IMR-90 (cell line): ENCODE measurements at regions not wholly inside any gene's neighbourhood (a gene's known extent, or its start where the extent isn't known, plus 50 kb on each side); places are given as distances from the start of the nearest gene placed in this dataset.

Experiments
- ATAC-seq: fragments of 200-7000 bp; cut with Tn5 transposase; 2 replicates; pipeline ENCODE4 v1.9.1; 2020; ENCODE audit warnings: low read depth, mild to moderate bottlenecking, moderate library complexity
- BruUV-seq: library from RNA; stranded (reverse); fragments of 400-500 nt; replicated peaks from 2 replicates; lab custom pipeline; 2021; lab: Mats Ljungman, UMichigan
- CTCF ChIA-PET: fragments of 300-600 bp; formaldehyde crosslinking; extraction: SDS; loops from one replicate; lab custom pipeline; 2021; ENCODE audit warnings: antibody characterized with exemption; lab: Yijun Ruan, JAX
- POLR2A ChIA-PET: fragments of 300-600 bp; sonication (Branson Sonifier 250); formaldehyde crosslinking; loops from one replicate; lab custom pipeline; 2022; ENCODE audit warnings: antibody characterized with exemption; ENCODE audit not compliant: unreplicated experiment; lab: Charles Lee
- DNase-seq: peaks from one replicate; pipeline ENCODE4 v3.0.0; 2013
- H2AFZ ChIP-seq: replicated peaks from 2 replicates; pipeline ENCODE3; 2013; ENCODE audit warnings: low read length, mild to moderate bottlenecking; ENCODE audit not compliant: poor library complexity
- H2AK5ac ChIP-seq: 2 replicates; pipeline ENCODE4 v1.6.1; 2013; ENCODE audit warnings: low read depth, low read length, inconsistent platforms
- H2AK9ac ChIP-seq: replicated peaks from 2 replicates; pipeline ENCODE3; 2013; ENCODE audit warnings: mild to moderate bottlenecking, low read depth, low read length, moderate library complexity; ENCODE audit not compliant: poor library complexity
- H2BK120ac ChIP-seq: 2 replicates; pipeline ENCODE4 v1.6.1; 2013; ENCODE audit warnings: low read depth, low read length, inconsistent platforms
- H2BK15ac ChIP-seq: 3 replicates; pipeline ENCODE4 v1.6.1; 2013; ENCODE audit warnings: low read depth, low read length, inconsistent platforms
- H2BK20ac ChIP-seq: 2 replicates; pipeline ENCODE4 v1.6.1; 2013; ENCODE audit warnings: low read depth, mild to moderate bottlenecking, inconsistent platforms, low read length, moderate library complexity
- H2BK5ac ChIP-seq: 2 replicates; pipeline ENCODE4 v1.6.1; 2013; ENCODE audit warnings: mild to moderate bottlenecking, low read depth, low read length, inconsistent platforms; ENCODE audit not compliant: poor library complexity, severe bottlenecking
- H3K14ac ChIP-seq: replicated peaks from 2 replicates; pipeline ENCODE4 v1.6.1; 2013; ENCODE audit warnings: low read depth, low read length, inconsistent platforms
- H3K18ac ChIP-seq: 2 replicates; pipeline ENCODE4 v1.6.1; 2013; ENCODE audit warnings: low read depth, low read length, control low read depth
- H3K23ac ChIP-seq: 2 replicates; pipeline ENCODE4 v1.6.1; 2013; ENCODE audit warnings: low read depth, low read length, inconsistent platforms
- H3K27ac ChIP-seq: 2 replicates; pipeline ENCODE4 v1.5.1; 2013; ENCODE audit warnings: mild to moderate bottlenecking, control low read depth, low read length; ENCODE audit not compliant: insufficient read depth
- H3K27me3 ChIP-seq: 2 replicates; pipeline ENCODE4 v1.6.1; 2013; ENCODE audit warnings: low read length; ENCODE audit not compliant: control insufficient read depth, insufficient read depth
- H3K36me3 ChIP-seq: 2 replicates; pipeline ENCODE4 v1.6.1; 2013; ENCODE audit warnings: low read length, mixed read lengths; ENCODE audit not compliant: control insufficient read depth, insufficient read depth
- H3K4ac ChIP-seq: 2 replicates; pipeline ENCODE4 v1.6.1; 2013; ENCODE audit warnings: low read depth, low read length, inconsistent platforms
- H3K4me1 ChIP-seq: 2 replicates; pipeline ENCODE4 v1.6.1; 2013; ENCODE audit warnings: low read length, mixed read lengths; ENCODE audit not compliant: control insufficient read depth, insufficient read depth
- H3K4me2 ChIP-seq: 2 replicates; pipeline ENCODE4 v1.6.1; 2013; ENCODE audit warnings: low read depth, mild to moderate bottlenecking, control low read depth, low read length, moderate library complexity
- H3K4me3 ChIP-seq: 2 replicates; pipeline ENCODE4 v1.5.1; 2013; ENCODE audit warnings: low read depth, mild to moderate bottlenecking, control low read depth, low read length, moderate library complexity; ENCODE audit not compliant: insufficient read depth
- H3K56ac ChIP-seq: 2 replicates; pipeline ENCODE4 v1.6.1; 2013; ENCODE audit warnings: low read length, inconsistent platforms; ENCODE audit not compliant: insufficient read depth; ENCODE audit errors: extremely low read depth
- H3K79me1 ChIP-seq, 2 experiments: 2 replicates each; pipeline ENCODE4 v1.6.1; 2013; ENCODE audit warnings: low read length in 2 of 2, inconsistent platforms in 1 of 2, low read depth in 1 of 2
- H3K9ac ChIP-seq: 2 replicates; pipeline ENCODE4 v1.6.1; 2013; ENCODE audit warnings: low read depth, low read length, control low read depth
- H3K9me1 ChIP-seq: 2 replicates; pipeline ENCODE4 v1.6.1; 2013; ENCODE audit warnings: low read length, inconsistent platforms; ENCODE audit not compliant: insufficient read depth
- H3K9me3 ChIP-seq: 2 replicates; pipeline ENCODE4 v1.6.1; 2013; ENCODE audit warnings: low read length; ENCODE audit not compliant: control insufficient read depth, insufficient read depth
- H4K20me1 ChIP-seq: 2 replicates; pipeline ENCODE4 v1.6.1; 2013; ENCODE audit warnings: low read length, inconsistent platforms; ENCODE audit not compliant: insufficient read depth
- H4K5ac ChIP-seq: 2 replicates; pipeline ENCODE4 v1.6.1; 2013; ENCODE audit warnings: mild to moderate bottlenecking, low read depth, low read length, control low read depth
- H4K8ac ChIP-seq, 2 experiments: 2 replicates each; pipeline ENCODE4 v1.6.1; 2013; ENCODE audit warnings: low read depth in 2 of 2, low read length in 2 of 2, control low read depth in 1 of 2, inconsistent platforms in 1 of 2
- H4K91ac ChIP-seq: 2 replicates; pipeline ENCODE4 v1.6.1; 2013; ENCODE audit warnings: low read depth, low read length, inconsistent platforms; ENCODE audit not compliant: insufficient read depth
- BHLHE40 ChIP-seq: fragments of 150-350 bp; IDR thresholded peaks from 2 replicates; pipeline ENCODE4 v1.6.1; 2016; ENCODE audit warnings: mild to moderate bottlenecking, low read depth, low read length
- CEBPB ChIP-seq: IDR thresholded peaks from 2 replicates; pipeline ENCODE4 v1.6.1; 2012; ENCODE audit warnings: low read depth, low read length, improper control_type of control experiment
- CHD1 ChIP-seq: IDR thresholded peaks from 2 replicates; pipeline ENCODE4 v1.6.1; 2012; ENCODE audit warnings: low read depth, low read length, improper control_type of control experiment
- FOS ChIP-seq: fragments of 150-350 bp; IDR thresholded peaks from 2 replicates; pipeline ENCODE4 v1.6.1; 2016; ENCODE audit warnings: low read depth, low read length
- MAFK ChIP-seq: IDR thresholded peaks from 2 replicates; pipeline ENCODE4 v1.6.1; 2012; ENCODE audit warnings: low read depth, low read length, improper control_type of control experiment
- MAZ ChIP-seq: IDR thresholded peaks from 2 replicates; pipeline ENCODE4 v1.6.1; 2012; ENCODE audit warnings: low read depth, mild to moderate bottlenecking, low read length, improper control_type of control experiment, moderate library complexity, borderline replicate concordance
- MXI1 ChIP-seq: IDR thresholded peaks from 2 replicates; pipeline ENCODE4 v1.6.1; 2012; ENCODE audit warnings: low read depth, mild to moderate bottlenecking, low read length, moderate library complexity, borderline replicate concordance
- NFE2L2 ChIP-seq: fragments of 150-350 bp; IDR thresholded peaks from 2 replicates; pipeline ENCODE4 v1.6.1; 2016; ENCODE audit warnings: low read depth, mild to moderate bottlenecking, low read length
- POLR2A ChIP-seq: IDR thresholded peaks from 2 replicates; pipeline ENCODE4 v1.6.1; 2012; ENCODE audit warnings: mild to moderate bottlenecking, low read depth, low read length
- RAD21 ChIP-seq: IDR thresholded peaks from 2 replicates; pipeline ENCODE4 v1.6.1; 2012; ENCODE audit warnings: low read length, improper control_type of control experiment
- RCOR1 ChIP-seq: IDR thresholded peaks from 2 replicates; pipeline ENCODE4 v1.6.1; 2012; ENCODE audit warnings: mild to moderate bottlenecking, low read length, improper control_type of control experiment; ENCODE audit not compliant: insufficient replicate concordance
- RFX5 ChIP-seq: IDR thresholded peaks from 2 replicates; pipeline ENCODE4 v1.8.0; 2012; ENCODE audit warnings: low read depth, mild to moderate bottlenecking, low read length, moderate library complexity
- SMC3 ChIP-seq: fragments of 150-350 bp; IDR thresholded peaks from 2 replicates; pipeline ENCODE4 v1.6.1; 2016; ENCODE audit warnings: low read depth, mild to moderate bottlenecking, antibody characterized with exemption, low read length, moderate library complexity
- WGBS, 2 experiments: methylation state at CpG; one replicate each; pipeline versions ENCODE4 v1.1.5 to v1.1.7; 2013; ENCODE audit warnings: missing lambda C conversion rate in 2 of 2; ENCODE audit not compliant: insufficient read length in 1 of 2; ENCODE audit errors: extremely low coverage in 2 of 2; 5-methylcytosine and 5-hydroxymethylcytosine counted together
- dilution Hi-C: fragments of 300-500 bp; cut with HindIII; formaldehyde crosslinking; loops from one replicate; pipeline ENCODE4 v1.14.3; 2018; ENCODE audit warnings: low sequenced_read_pairs; ENCODE audit not compliant: unreplicated experiment
- in situ Hi-C: fragments of 300-500 bp; cut with MboI; formaldehyde crosslinking; loops from 3 replicates; pipeline ENCODE4 v1.14.3; 2019; ENCODE audit warnings: low sequenced_read_pairs, inconsistent platforms, mixed read lengths
- intact Hi-C: fragments of 100-400 bp; cut with micrococcal nuclease; formaldehyde crosslinking; loops from 2 replicates; pipeline ENCODE4 v1.10.0; 2022
- TF ChIP-seq, protein P1 (sequence below): fragments of 150-350 bp; IDR thresholded peaks from 2 replicates; pipeline ENCODE4 v1.6.1; 2016; ENCODE audit warnings: low read depth, mild to moderate bottlenecking, low read length, moderate library complexity, borderline replicate concordance
- TF ChIP-seq, protein P2 (sequence below): conservative IDR thresholded peaks from 2 replicates; pipeline ENCODE4 v1.5.1; 2012; ENCODE audit warnings: mild to moderate bottlenecking, low read depth, low read length, improper control_type of control experiment
- TF ChIP-seq, protein P3 (sequence below): fragments of 150-350 bp; IDR thresholded peaks from 2 replicates; pipeline ENCODE4 v1.6.1; 2017; ENCODE audit warnings: mild to moderate bottlenecking, antibody characterized with exemption, low read length, low read depth

DNA sequence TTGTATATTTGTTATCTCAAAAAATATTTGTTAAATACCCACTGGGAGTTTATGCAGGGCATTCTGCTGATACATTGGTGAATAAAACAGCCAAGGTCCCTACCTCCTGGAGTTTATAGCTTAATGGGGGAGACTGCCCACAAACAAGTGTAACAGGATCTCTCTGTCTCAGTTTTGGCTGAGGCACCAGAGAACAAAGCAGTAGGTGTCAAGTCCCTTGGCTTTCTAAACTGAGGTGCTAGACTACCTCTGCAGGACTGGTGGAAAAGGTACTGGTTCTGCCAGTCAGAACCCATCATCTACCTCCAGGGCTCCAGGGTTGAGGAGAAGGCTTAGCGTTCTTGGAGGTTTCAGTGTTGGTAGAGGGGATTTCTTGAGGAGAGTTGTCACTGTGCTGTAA is 188.4 kb upstream of the ELL2 start:
- Histone ChIP-seq H4K20me1 (no peaks in the 10 kb centered on the region), H3K4me3 (no peak overlapping the region), H2BK5ac (no peak overlapping the region), H4K91ac (peak overlapping the region; percentile 71), H3K23ac (peak overlapping the region; percentile 64), H3K36me3 (no peaks in the 10 kb centered on the region), H3K9me3 (no peaks in the 10 kb centered on the region), H3K79me1 (no peaks in the 10 kb centered on the region; a peak in 1 of 4 replicates), H3K56ac (0 out of 2 replicates have a peak overlapping the region, but pooled peaks have one; percentile 17), H3K14ac (peak overlapping the region; percentile 64; the same call in 1 of the 2 replicates), H3K4me1 (peaks cover 22% of the 10 kb centered on the region), H3K9me1 (peaks cover 19% of the 10 kb centered on the region), H3K9ac (no peak overlapping the region), H2BK15ac (peak overlapping the region; percentile 90), H2BK120ac (peak overlapping the region; percentile 45), H3K4ac (peak overlapping the region; percentile 89), H3K27me3 (no peaks in the 10 kb centered on the region), H2AK5ac (peak overlapping the region; percentile 55; the same call in 1 of the 2 replicates), H3K27ac (peak overlapping the region; percentile 33; the same call in 1 of the 2 replicates), H2AK9ac (no peak overlapping the region), H3K4me2 (no peak overlapping the region), H4K8ac (peak overlapping the region; percentile 26 to 49; a peak in 3 of 4 replicates), H2AFZ (no peak overlapping the region), H3K18ac (peak overlapping the region; percentile 97), H2BK20ac (peak overlapping the region; percentile 95), H4K5ac (peak overlapping the region; percentile 3)
- DNase-seq (no peak), ATAC-seq (no peak)
- ChIA-PET POLR2A (interaction anchor here (0.6 kb wide), 1 partner anchor 104 kb away, joined by 3 read pairs; no protein-coding TSS in a partner anchor), CTCF (interaction anchor here (1.1 kb wide), 2 partner anchors 25 to 186 kb away, joined by 4 read pairs; no protein-coding TSS in a partner anchor)
- no TSS peak for BruUV-seq
- no CpG with 5 or more reads among the region's 1 CpG for WGBS, 2 experiments
- intact Hi-C loops (no loop called here), in situ Hi-C loops (no loop called here), dilution Hi-C loops (no loop called here)
- TF ChIP-seq MAFK (no peak), RFX5 (no peak), SMC3 (no peak), MAZ (no peak), BHLHE40 (no peak), RAD21 (no peak), CEBPB (no peak), POLR2A (no peak), FOS (no peak), CHD1 (no peak), RCOR1 (no peak), NFE2L2 (no peak), MXI1 (no peak)
- TF ChIP-seq, protein P1, sequence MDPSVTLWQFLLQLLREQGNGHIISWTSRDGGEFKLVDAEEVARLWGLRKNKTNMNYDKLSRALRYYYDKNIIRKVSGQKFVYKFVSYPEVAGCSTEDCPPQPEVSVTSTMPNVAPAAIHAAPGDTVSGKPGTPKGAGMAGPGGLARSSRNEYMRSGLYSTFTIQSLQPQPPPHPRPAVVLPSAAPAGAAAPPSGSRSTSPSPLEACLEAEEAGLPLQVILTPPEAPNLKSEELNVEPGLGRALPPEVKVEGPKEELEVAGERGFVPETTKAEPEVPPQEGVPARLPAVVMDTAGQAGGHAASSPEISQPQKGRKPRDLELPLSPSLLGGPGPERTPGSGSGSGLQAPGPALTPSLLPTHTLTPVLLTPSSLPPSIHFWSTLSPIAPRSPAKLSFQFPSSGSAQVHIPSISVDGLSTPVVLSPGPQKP: no peak
- TF ChIP-seq, protein P2, sequence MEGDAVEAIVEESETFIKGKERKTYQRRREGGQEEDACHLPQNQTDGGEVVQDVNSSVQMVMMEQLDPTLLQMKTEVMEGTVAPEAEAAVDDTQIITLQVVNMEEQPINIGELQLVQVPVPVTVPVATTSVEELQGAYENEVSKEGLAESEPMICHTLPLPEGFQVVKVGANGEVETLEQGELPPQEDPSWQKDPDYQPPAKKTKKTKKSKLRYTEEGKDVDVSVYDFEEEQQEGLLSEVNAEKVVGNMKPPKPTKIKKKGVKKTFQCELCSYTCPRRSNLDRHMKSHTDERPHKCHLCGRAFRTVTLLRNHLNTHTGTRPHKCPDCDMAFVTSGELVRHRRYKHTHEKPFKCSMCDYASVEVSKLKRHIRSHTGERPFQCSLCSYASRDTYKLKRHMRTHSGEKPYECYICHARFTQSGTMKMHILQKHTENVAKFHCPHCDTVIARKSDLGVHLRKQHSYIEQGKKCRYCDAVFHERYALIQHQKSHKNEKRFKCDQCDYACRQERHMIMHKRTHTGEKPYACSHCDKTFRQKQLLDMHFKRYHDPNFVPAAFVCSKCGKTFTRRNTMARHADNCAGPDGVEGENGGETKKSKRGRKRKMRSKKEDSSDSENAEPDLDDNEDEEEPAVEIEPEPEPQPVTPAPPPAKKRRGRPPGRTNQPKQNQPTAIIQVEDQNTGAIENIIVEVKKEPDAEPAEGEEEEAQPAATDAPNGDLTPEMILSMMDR: no peak
- TF ChIP-seq, protein P3, sequence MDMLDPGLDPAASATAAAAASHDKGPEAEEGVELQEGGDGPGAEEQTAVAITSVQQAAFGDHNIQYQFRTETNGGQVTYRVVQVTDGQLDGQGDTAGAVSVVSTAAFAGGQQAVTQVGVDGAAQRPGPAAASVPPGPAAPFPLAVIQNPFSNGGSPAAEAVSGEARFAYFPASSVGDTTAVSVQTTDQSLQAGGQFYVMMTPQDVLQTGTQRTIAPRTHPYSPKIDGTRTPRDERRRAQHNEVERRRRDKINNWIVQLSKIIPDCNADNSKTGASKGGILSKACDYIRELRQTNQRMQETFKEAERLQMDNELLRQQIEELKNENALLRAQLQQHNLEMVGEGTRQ: no peak
